Suppressor macrophage (primary cell): ENCODE measurements at regions not wholly inside any gene's neighbourhood (a gene's known extent, or its start where the extent isn't known, plus 50 kb on each side); places are given as distances from the start of the nearest gene placed in this dataset.

Experiments used
- DNase-seq, 4 experiments: peaks; one replicate each; pipeline ENCODE4 v3.0.0-alpha.2; 2020 to 2022

DNA sequence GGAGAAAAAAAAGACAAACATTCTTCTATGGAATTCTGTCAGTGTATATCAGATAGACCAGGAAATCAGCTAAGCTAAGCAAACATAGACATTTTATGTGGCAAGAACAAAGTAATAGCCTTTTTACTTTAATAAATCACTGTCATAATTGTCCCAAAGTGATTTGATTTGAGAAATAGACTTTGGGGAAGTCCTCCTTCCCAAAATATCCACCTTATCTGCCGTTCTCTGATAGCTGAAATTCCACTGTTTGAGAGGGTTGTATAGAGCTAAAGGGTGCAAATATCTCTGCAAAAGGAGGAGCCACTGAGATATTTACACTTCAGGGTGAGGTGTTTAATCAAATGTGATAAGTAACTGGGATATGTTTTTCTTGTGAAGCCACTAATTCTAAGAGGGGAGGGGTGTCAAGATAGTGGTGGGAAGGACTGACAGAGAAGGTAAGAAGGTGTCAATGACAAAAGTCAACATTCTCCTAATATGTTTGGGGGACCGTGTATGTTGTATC, 544.4 kb upstream of the JAG1 start:
- no peak for DNase-seq

DNA sequence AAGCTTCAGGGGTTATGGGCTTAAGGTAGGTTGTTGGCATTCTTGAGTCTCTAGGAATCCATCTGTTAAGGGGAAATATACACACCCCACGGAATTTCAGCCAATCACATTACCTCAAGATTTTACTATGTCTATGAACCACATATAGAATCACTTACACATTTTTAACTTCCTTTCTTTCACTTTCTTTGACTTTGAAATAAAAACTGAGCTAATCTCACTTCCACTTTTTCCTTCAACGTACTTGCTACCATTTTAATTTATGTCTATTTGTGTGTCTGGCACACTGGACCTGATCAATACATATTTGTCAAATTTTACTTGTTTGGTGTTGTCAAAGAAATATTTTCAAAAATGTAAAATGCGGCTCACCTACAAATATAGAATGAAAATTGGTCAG, 545.4 kb upstream of the JAG1 start:
- DNase-seq: peak in 1 of 4 experiments; percentile 45

DNA sequence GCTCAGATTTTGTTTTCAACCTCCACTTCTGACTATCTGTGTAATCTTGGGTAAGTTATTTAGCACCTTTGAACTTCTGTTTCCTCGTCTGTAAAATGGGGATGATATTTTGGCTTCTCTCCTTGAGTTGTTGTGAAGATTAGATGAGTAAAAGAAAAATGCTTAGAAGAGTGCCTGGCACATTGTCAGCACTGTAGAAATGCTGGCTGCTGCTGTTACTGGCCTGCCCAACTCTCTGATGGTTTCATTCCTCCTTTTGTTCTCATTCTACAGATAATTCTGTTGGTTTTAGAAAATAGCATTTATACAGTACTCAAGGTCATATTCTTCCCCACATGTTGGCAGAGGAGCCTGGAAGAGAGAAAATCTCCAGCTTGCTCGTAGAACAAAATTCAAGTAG, 547.2 kb upstream of the JAG1 start:
- no peak for DNase-seq

- DNase-seq: no peak
Observed at GRCh38 chr20:11222243-11222642, 548.4 kb upstream of the JAG1 start.

DNA sequence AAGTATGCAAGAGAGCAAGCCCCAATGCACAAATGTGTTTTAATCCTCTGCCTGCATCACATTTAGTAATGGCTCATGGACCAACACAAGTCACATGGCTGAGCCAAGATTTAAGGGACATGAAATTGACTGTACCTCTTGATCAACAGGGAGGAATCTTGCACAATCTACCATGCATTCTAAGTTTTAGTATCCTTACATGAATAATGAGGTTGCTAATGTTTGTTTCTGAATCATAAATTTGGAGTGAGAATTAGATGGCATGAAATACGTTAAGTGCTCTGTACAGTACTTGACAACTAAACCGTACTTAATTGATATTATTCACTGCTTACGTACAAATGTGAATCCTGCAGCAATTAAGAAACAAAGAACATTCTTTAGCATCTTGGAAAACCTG, 553.8 kb upstream of the JAG1 start:
- no peak for DNase-seq

GRCh38 chr20:11229772-11230171, 556.0 kb upstream of the JAG1 start:
- DNase-seq: peak in 2 of 4 experiments; percentile 12 to 13

- no peak for DNase-seq
Observed at GRCh38 chr20:11230999-11231398, 557.2 kb upstream of the JAG1 start.

- DNase-seq: no peak
Observed at GRCh38 chr20:11231742-11232648, 558.2 kb upstream of the JAG1 start.

GRCh38 chr20:11232896-11233295, 559.1 kb upstream of the JAG1 start:
- no peak for DNase-seq

DNA sequence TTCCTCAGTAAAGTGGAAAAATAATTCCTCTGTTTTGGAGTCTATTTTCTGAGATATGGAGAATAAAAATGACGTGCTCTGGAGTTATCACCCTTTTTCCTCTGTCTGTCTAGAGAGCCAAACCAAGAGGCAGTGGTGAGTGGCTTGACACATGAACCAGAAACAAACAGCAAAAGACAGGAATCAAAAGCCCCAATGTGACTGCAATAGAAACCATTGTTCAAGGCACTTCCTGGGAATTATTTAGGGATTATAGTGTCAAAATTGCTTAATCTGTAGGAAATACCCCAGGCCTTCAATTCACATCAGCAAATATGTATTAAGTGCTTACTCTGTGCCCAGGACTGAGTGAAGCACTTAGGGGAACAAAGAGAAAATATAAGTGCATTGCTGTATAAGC, 560.4 kb upstream of the JAG1 start:
- DNase-seq: no peak

- DNase-seq: no peak
Observed at GRCh38 chr20:11234608-11235007, 560.8 kb upstream of the JAG1 start.

DNA sequence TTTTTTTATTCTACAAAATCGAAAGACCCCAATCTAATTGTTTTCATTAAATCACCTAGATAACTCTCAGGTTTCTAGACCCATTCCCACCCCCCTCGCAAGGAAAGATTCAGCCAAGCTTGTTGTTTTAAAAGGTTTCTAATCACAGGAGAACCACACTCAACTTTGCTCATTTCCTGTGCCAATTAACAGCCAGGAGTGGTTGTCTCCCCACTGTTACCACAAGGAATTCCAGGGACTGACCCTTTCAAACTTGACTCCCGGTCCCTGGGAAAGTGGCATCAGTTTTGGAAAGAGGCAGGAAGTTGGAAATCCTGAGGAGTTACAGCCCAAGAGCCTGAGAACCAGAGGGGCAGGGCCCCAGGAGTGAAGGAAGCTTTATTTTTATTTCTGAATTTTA, 561.3 kb upstream of the JAG1 start:
- DNase-seq: no peak

- no peak for DNase-seq
Observed at GRCh38 chr20:11242320-11242719, 568.5 kb upstream of the JAG1 start.

- no peak for DNase-seq
Observed at GRCh38 chr20:11245431-11245830, 571.6 kb upstream of the JAG1 start.

DNA sequence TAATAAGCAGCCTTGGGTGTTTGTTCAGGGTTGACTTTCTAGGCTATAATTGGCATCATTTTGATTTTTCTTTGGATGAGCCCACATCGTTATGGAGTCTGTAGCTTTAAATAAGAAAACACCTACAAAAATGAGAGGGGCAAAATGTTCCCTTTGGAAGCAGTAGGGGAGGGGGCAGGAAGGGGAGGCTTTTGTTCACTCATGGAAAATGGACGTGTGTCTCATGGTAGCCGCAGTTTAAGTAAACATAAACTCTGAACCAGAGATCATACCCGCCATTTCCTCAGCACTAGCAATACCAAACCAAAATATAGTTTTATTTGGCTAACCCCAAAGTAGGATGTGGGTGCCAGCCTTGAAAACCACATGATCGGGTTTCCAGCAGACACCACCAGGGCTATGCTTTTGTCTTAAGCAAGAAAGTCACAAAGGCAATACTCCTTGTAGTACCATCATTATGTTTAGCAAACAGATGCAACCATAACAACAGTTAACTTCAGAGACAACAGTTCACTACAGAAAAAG, 572.5 kb upstream of the JAG1 start:
- DNase-seq: no peak

DNA sequence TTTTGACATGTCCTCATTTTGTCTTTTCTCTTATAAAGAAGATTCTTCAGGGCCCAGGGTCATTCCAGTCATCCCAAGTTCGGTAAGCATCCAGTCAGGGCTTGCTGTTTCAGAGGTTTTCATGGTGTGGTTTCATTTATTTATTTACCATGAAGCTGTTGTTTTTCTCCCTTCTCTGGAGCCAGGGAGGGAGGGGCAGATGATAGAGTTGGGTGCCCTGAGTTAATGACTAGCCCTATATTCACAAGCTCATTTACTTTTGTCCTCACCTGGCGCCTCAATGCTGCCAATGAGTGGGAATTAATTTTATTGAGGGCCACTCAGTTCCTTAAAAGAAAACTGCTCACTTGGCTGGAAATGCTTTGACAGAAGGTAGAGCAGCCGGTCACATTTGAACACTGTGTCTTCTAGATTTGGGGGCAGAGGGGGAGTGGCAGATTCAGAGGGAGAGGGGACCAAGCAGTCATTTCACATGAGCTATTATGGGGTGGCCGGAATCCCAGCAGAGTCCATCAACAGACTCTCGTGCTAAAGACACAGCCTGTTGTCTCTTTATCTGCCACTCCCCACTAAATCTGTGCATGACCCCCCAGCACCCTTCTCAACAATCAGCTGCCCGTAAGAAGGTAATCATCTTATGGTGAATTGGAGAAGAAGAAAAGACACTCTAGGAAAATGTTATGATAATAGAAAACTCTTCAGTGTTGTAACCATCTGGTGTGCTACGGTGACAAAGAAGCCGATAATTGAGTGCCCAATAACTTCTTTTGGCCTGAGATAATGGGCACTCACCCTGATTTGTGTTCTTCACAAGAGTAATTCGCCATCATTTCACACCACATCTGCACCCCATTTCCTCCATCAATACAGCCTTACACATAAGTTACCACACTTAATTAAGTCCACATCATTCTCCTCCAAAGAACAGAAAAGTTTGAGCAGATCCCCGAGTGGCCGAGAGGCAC, 573.5 kb upstream of the JAG1 start:
- no peak for DNase-seq

DNA sequence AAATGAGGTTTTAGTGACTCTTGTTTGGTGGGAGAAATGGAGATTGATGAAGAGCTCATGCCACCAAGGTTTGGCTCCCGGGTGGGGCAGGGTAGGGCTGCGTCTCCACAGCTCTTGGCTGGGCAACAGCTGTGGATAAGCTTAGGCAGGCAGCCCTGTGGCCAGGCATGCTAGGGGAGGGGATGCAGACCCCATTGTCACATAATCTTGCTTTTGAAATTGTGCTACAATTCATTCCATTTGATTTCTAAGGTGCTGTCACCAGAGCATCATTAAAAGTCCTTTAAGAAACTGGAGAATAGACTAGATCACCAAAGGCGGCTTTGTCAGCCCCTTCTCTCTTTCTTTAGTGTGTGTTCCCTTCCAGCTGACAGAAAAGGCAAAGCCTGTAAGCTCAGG, 574.2 kb upstream of the JAG1 start:
- DNase-seq: no peak

- DNase-seq: peak in 2 of 4 experiments; percentile 11 to 17
Observed at GRCh38 chr20:11248687-11249638, 575.2 kb upstream of the JAG1 start.

DNA sequence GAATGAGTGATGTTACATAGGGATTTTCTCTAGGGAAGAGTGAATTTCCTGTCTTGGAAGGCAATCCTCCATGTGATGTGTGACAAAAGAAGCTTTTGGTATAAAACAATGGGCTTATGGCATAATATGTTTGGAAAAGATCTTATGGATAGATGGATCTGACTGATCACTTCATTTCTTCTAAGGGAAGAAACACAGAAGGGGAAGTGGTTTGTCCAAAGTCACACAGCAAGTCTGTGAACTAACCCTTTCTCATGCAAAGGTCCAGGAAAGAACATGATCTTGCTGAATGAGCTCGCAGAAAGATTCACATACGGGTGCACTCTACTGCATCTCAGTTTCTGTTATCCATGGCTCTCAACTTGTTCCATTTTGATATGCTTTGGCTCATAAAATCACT, 575.9 kb upstream of the JAG1 start:
- peak in 1 of 4 experiments; percentile 6 for DNase-seq

DNA sequence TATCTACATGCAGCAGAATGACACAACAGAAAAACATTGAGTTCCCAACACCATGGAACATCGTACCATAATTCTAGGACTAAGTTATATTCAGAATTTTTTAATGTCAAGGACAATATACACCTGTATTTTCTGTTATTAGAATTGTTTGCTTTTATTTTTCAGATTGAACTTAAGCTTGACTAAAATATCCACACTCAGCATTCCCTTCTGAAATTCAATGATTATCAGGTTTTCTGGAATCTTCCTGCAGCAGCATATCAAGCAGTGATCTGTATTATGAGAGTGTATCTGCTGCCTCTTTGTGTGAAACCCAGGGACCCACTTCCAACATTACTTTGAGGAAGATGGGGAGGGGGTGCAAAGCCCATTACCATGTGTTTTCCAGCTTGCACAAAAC, 578.6 kb upstream of the JAG1 start:
- DNase-seq: no peak

- no peak for DNase-seq
Observed at GRCh38 chr20:11255455-11255854, 581.7 kb upstream of the JAG1 start.

DNA sequence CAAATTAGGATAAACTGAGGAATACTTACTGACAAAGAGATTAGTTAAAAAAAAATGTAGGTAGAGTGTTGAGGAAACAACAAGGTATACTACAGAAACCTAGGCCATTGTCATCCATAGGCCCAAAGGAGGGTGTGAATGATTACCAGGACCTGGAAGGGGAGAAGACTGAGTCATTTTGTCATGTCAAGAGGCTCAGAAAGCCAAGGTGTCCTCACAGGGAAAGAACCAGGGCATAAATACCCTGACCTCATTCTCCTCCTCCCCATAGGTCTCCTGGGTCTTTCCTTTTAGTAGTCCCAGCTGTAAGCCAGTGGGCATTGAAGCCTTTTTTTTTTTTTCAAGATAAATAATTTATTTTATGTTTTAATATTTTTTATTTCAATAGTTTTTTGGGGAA, 582.1 kb upstream of the JAG1 start:
- no peak for DNase-seq
